GM15510 (cell line): ENCODE measurements at regions not wholly inside any gene's neighbourhood (a gene's known extent, or its start where the extent isn't known, plus 50 kb on each side); places are given as distances from the start of the nearest gene placed in this dataset.

Experiments used
- POLR2A ChIP-seq: IDR thresholded peaks from 3 replicates; pipeline ENCODE4 v1.6.1; 2011; ENCODE audit warnings: borderline replicate concordance; ENCODE audit not compliant: insufficient read length; ENCODE audit errors: extremely low read depth

DNA sequence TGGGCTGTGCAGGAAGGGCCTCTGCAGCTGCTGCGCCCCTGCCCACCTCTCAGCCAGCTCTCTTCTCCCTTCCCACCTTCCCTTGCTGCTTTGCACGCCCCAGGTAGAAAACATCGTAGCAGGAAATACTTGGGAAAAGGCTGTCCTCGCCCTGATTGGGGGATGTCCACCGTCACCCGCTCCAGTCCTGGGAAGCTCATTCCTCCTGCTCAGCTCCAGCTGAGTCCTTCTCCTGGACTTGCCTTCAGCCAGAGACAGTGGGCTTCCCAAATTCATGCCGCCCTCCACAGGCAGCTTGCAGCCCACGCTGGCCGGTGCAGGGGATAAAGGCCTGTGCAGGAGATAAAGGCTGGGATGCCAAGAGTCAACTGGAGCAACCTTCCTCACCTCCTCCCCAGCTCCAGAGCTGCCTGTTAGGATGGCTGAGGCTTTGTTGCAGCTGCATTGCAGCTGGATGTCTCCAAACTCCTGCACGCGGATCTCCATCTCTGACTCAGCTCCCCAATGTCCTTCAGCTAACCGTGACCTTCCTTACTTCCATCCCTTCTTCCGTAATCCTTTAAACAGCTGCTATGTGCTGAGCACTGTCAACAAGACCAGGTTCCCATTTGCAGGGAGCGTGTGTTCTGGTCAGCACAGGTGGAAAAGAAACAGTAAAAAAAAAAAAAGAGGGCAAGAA lies 402.0 kb upstream of the TNRC6C start:
- TF ChIP-seq POLR2A = no peak

DNA sequence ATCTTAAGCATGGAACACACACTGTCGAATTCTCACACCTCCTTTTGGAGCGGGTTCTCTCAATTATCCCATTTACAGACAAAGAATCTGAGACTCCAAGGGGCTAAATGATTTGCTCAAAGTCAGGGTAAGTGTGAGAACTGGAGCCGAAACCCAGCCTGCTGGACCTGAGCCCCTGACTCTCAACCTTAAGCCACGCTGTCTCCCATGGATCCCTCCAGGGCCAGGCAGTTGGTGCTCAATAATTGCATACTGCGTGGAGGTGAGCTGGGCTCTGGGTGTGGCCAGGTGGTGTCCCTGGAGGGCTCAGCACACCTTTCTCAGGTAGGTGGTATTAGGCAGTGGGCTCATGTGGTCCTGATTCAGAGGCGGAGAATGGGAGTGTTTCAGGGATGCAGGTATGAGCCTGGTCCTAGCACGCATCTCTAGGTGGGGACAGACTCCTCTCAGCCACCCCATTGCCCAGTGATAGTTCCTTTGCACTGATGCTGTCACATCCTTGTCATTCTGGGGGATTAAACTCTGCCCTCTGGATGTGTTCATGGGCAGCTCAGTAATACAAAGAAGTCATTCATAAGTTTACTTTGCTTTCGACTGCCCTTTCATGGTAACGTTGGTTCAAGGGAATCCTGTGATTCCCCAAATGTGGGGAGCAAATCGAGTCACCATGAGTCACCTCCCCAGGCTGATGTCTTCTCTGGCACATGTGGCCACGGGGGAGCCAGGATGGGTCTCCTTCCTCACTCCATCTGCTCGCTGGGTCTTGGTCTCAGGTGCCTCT lies 399.5 kb upstream of the TNRC6C start:
- TF ChIP-seq POLR2A = no peak

DNA sequence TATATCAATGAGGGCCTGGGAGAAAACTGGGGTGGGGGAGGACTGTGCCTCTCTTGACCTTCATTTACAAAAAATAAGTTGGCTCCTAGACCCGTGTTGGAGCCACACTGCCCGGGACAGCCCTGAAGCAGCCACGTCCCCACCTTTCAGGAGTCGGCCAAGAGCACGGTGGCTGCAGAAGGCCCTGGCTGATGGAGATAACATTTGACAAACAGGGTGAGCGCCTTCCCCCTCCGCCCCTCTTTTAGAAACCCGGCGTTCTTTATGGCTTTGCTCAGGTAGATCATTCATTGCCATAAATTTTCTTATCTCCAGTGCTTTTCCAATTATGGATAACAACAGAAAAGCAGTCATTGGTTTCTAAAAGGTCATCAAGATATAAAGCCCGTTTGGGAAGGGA lies 398.1 kb upstream of the TNRC6C start:
- no peak for TF ChIP-seq POLR2A

DNA sequence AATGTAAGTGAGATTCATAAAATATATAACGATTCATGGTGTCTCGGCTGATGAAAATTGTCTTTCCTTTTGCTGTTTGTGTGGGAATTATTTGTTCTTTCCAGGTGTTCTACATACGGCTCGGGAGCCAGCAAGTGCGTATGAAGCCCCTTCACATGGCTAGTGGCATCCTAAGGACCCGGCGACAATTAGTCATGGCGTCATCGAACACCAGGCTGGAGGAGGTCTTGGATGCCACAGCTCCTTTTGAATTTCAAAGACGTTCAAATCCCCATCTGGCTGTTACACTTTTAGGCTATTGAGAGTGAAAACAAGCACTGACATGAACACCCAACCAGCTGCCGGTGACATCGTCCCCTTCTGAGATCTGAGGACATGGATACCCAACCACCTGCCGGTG lies 397.7 kb upstream of the TNRC6C start:
- no peak for TF ChIP-seq POLR2A

DNA sequence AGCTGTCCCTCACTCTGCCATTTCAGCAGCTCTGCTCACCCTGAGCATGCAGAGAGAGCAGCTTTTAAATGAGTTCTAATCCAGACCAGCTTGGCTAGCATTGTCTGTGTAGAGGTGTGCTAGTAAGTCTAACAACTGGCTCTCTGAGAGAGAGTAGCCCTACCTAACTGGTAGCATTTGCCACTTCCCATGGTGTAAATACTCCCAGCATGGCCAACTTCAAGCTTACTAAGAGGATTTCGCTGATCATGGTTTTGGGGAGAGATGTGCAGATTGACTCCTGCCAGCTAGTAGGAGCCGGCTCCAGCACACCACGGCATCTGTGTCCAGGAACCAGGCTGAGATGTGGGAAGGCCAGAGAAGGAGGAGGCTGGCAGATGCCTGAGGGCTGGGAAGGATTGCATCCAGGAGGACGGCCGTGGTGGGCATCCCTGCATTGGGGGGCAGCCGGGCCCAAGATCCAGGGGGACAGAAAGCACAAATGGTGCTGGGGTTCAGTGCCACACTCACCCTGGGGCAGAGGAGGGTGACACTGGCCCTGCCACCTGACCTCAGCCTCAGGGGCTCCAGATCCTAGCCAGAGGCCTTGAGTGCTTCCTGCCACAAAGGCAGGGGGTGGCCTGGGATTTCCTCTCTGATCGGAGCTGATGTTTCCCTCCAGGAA lies 394.9 kb upstream of the TNRC6C start:
- TF ChIP-seq POLR2A = no peak

DNA sequence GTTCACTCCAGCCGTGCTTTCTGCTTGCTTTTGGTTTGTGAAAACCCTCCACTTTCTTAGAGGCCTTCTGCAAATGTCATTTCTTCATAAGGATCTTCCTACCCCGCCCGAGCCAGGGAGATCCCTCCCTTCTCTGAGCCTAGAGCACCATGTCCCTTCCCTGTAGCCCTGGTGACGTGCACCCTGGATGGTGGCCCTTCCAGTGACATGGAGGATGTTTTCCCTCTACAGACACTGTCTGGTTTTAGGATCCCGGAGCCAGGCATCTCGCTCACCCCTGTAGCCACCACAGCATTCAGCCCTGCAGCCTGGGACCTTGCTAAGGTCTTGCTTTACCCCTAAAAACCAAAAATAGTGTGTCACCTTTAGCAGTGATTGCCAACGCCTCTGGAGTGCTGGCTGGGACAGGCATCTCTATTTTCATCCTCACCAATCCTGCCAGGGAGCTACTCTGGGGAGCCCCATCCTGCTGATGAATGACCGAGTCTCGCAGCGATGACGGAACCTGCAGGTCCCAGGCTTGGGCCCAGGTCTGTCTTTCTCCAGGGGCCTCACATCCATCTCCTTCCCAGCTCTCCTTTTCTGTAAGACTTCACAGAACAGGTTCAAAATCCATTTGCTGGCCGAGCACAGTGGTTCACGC lies 394.1 kb upstream of the TNRC6C start:
- no peak for TF ChIP-seq POLR2A

DNA sequence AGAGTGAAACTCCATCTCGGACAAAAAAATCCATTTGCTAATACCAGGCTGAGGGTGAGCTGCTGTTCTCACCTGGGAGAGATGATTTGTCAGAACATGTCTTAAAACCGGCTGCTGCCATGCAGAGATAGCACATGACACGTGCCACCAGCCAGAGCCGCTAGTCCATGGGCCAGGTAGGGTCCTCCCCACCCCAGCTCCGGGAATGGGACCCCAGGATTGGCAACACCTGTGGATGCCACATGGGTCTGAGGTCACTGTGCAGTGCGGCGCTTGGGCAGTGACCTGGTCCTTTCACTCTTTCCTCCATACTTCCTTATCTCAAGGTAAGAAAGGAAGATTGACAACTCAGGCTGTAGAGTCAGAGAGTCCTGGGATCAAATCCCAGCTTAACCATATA lies 393.3 kb upstream of the TNRC6C start:
- TF ChIP-seq POLR2A = no peak

DNA sequence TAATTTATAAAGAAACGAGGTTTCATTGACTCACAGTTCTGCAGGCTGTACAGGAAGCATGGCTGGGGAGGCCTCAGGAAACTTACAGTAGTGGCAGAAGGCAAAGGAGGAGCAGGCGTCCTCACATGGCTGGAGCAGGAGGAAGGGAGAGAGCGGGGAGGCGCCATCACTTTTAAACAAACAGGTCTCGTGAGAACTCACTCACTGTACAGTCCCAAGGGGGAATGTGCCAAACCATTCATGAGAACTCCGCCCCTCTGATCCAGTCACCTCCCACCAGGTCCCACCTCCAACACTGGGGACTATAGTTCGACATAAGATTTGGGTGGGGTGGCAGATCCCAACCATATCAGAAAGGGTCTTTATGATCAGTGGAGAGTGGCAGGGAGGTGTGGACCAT lies 392.4 kb upstream of the TNRC6C start:
- no peak for TF ChIP-seq POLR2A

DNA sequence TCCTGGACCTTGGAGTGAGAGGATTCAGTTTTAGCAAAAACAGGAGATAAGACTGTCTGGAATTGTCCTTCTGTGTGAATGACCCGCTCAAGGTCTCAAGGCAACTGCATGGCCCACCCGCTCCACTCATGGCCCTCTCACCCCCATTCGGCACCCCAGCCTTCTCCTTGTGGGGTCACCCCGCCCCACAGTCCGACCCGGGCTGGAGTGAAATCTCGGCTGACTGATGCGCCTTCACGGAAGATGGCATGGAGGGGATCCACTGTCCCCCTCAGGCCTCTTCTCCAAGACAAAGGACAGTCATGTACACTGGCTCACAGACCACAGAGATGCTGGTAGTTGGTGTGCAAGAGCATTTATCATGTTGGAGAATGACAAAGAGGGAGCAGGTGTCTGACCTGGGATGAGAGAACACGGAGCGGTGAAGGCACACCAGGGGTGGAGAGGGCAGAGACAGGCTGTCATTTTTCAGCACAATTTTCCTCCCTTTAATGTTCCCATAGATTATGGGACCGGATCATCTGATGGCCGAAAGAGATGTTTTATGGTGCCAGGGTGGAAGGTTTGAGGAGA lies 391.9 kb upstream of the TNRC6C start:
- no peak for TF ChIP-seq POLR2A

DNA sequence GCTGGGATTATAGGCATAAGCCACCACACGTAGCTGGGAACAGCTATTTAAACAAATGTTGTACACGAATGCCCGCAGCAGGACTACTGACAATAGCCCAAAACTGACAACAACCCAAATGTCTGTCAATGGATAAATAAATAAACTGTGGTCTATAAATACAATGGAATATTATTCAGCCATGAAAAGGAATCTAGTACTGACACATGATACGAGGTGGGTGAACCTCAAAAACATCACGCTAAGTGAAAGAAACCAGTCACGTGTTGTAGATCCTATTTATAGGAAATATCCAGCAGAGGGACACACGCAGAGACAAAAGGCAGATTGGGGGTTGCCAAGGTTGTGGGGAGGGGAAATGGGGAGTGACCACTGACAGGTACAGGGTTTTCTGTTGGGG lies 390.0 kb upstream of the TNRC6C start:
- TF ChIP-seq POLR2A = no peak

DNA sequence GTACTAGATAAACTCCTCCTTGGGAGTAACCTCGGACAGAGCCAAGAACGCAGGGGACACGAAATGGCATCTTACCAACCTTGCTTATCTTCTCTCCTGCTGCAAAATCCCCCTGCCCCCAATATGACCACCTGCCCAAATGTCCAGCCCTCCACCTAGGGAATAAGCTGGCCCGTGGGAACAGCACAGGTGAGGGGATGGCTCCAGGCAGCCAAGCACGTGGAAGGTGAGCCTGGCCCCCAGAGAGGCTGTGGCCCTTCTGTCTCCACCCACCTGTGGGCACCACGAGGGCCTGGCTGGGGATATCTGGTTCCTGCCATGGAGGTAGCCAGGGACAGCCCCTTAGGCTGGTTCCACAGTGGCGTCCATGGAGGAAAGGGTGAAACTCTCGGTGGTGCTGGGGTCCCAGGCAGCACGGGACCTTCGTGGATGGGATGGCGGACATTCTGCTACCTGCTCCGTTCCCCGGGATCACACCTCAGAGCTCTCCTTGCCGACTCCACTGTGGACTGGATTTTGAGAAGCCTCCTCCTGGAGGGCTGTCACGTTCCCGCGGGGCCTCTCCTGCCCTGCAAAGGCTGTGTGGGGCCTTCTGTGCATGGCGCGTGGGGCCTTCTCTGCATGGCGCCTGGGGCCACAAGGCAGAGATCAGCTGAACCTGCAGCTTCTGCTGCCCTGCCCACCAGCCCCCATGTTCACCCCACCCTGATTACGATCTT lies 388.5 kb upstream of the TNRC6C start:
- no peak for TF ChIP-seq POLR2A

DNA sequence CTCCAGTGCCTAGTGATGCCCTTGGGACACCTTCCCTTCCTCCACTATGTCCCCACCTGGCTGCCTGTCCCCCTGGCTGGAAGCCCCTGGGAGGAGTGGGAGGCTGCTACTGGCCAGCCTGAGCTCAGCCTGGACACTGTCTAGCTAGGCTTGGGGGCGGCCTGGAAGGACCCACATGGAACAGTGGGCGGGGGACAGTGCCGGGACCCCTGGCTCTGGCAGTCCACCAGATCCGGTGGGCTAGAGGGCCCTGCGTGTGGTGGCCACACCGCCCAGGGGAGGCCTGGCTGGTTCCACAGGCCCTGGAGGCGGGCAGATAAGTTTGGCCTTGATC lies 388.0 kb upstream of the TNRC6C start:
- TF ChIP-seq POLR2A = no peak

DNA sequence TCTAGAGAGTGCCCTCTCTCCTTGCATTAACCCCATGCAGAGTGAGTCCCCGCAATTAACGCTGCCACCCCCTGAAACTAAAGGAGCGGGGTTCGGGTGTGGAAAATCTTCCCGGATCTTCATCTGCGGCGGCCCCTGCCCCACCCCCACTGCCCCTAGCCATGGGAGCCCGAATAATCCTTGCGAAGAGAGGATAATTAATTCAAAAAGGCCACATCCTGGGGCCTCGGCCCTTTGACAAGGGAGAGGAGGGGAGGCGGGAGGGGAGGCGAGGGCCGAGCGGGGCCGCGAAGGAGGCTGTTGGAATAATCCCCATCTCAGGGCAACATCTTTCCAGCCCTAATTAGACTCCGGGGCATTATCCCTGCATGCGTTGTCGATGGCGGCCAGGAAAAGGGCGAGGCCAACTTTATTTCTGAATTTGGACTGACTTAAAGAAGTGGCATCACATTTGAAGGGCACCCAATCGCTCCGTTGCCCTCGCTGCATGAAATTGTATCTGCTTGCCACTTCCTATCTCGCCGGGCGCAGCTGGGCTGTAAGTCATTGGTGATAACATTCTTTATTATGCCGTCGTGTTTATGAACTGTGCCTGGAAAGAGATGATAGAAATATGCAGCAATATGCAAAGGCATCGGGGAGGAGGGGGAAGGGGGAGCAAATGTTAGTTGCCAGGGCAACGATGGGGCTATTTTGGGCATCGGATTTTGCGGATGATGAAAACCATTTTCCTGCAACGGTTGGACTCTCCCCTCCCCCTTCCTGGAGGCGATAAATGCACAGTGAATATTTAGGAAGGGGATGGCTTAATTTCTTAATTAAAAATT lies 387.1 kb upstream of the TNRC6C start:
- no peak for TF ChIP-seq POLR2A
